Stomach (tissue), 4 donors: ENCODE measurements at regions not wholly inside any gene's neighbourhood (a gene's known extent, or its start where the extent isn't known, plus 50 kb on each side); places are given as distances from the start of the nearest gene placed in this dataset.

Source experiments
- CTCF ChIP-seq, 7 experiments: fragments of 450-650 bp in 4 of 7; fragments of 200-600 bp in 3 of 7; sonication (generic) in 3 of 7; IDR thresholded peaks; one replicate each; pipeline ENCODE4 v1.5.1; 2016 to 2019; ENCODE audit warnings: antibody characterized with exemption in 7 of 7, control low read depth in 2 of 7, mild to moderate bottlenecking in 1 of 7
- POLR2A ChIP-seq, 4 donors: fragments of 450-650 bp; IDR thresholded peaks; one replicate each; pipeline ENCODE4 v1.6.1; 2016; ENCODE audit warnings: antibody characterized with exemption in 4 of 4, control low read depth in 2 of 4, mild to moderate bottlenecking in 1 of 4, moderate library complexity in 1 of 4
- POLR2AphosphoS5 ChIP-seq, 3 donors: sonication (generic); formaldehyde crosslinking; IDR thresholded peaks; one replicate each; pipeline ENCODE4 v1.6.1; 2016; ENCODE audit warnings: antibody characterized with exemption in 3 of 3

- TF ChIP-seq CTCF (IDR thresholded peaks at IDR 0.05) (no peak), POLR2AphosphoS5 (IDR thresholded peaks at IDR 0.05) (no peak), POLR2A (IDR thresholded peaks at IDR 0.05) (no peak)
These were observed 112.8 kb upstream of the NUDT6 start for GRCh38 chr4:123035239-123035638.
